ENCODE measurements at regions not wholly inside any gene's neighbourhood (a gene's known extent, or its start where the extent isn't known, plus 50 kb on each side); places are given as distances from the start of the nearest gene placed in this dataset.

DNA sequence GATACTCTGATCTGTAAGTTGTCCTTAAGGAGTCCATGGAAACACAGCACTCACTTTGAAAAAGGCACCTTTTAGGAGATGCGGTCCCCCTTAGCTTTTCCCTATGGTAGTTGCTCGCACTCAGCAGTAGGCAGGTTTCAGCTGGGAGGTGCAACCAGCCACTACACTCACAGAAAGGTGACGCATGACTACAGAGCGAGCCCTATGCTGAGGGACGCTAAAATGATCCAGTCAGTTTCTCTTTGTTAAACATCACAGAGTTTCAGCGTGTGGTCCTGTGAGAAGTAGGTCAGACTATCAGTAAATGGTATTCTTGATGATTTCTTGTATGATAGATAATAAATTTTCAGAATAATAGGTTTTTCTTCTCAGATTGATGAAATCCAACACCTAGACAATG is 362.7 kb upstream of the MIR17HG start:
- no peak for TF ChIP-seq SP1 (CRISPR knock-in tag; IDR thresholded peaks at IDR 0.05)
- TF ChIP-seq MTA2 (IDR thresholded peaks at IDR 0.05; ENCODE audit: low read depth): no peak
- no peak for TF ChIP-seq MAFK (IDR thresholded peaks at IDR 0.05; ENCODE audit: low read length)
- TF ChIP-seq, protein P1, sequence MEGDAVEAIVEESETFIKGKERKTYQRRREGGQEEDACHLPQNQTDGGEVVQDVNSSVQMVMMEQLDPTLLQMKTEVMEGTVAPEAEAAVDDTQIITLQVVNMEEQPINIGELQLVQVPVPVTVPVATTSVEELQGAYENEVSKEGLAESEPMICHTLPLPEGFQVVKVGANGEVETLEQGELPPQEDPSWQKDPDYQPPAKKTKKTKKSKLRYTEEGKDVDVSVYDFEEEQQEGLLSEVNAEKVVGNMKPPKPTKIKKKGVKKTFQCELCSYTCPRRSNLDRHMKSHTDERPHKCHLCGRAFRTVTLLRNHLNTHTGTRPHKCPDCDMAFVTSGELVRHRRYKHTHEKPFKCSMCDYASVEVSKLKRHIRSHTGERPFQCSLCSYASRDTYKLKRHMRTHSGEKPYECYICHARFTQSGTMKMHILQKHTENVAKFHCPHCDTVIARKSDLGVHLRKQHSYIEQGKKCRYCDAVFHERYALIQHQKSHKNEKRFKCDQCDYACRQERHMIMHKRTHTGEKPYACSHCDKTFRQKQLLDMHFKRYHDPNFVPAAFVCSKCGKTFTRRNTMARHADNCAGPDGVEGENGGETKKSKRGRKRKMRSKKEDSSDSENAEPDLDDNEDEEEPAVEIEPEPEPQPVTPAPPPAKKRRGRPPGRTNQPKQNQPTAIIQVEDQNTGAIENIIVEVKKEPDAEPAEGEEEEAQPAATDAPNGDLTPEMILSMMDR (IDR thresholded peaks at IDR 0.05 in 2 of 3, conservative IDR thresholded peaks at IDR 0.05 in 1 of 3; ENCODE audit: insufficient read depth in 2 of 3, low read depth in 1 of 3, low read length in 3 of 3): no peak
- TF ChIP-seq SMAD1 (IDR thresholded peaks at IDR 0.05; ENCODE audit: low read depth, low read length, partially characterized antibody): no peak
- no peak for TF ChIP-seq HDGF (IDR thresholded peaks at IDR 0.05)
- TF ChIP-seq, protein P2, sequence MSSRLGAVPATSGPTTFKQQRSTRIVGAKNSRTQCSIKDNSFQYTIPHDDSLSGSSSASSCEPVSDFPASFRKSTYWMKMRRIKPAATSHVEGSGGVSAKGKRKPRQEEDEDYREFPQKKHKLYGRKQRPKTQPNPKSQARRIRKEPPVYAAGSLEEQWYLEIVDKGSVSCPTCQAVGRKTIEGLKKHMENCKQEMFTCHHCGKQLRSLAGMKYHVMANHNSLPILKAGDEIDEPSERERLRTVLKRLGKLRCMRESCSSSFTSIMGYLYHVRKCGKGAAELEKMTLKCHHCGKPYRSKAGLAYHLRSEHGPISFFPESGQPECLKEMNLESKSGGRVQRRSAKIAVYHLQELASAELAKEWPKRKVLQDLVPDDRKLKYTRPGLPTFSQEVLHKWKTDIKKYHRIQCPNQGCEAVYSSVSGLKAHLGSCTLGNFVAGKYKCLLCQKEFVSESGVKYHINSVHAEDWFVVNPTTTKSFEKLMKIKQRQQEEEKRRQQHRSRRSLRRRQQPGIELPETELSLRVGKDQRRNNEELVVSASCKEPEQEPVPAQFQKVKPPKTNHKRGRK (tag; IDR thresholded peaks at IDR 0.05): no peak
- TF ChIP-seq, protein P3, sequence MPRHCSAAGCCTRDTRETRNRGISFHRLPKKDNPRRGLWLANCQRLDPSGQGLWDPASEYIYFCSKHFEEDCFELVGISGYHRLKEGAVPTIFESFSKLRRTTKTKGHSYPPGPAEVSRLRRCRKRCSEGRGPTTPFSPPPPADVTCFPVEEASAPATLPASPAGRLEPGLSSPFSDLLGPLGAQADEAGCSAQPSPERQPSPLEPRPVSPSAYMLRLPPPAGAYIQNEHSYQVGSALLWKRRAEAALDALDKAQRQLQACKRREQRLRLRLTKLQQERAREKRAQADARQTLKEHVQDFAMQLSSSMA (CRISPR knock-in tag; IDR thresholded peaks at IDR 0.05): no peak
- TF ChIP-seq CHD1 (IDR thresholded peaks at IDR 0.05; ENCODE audit: low read length): no peak
- TF ChIP-seq, protein P4, sequence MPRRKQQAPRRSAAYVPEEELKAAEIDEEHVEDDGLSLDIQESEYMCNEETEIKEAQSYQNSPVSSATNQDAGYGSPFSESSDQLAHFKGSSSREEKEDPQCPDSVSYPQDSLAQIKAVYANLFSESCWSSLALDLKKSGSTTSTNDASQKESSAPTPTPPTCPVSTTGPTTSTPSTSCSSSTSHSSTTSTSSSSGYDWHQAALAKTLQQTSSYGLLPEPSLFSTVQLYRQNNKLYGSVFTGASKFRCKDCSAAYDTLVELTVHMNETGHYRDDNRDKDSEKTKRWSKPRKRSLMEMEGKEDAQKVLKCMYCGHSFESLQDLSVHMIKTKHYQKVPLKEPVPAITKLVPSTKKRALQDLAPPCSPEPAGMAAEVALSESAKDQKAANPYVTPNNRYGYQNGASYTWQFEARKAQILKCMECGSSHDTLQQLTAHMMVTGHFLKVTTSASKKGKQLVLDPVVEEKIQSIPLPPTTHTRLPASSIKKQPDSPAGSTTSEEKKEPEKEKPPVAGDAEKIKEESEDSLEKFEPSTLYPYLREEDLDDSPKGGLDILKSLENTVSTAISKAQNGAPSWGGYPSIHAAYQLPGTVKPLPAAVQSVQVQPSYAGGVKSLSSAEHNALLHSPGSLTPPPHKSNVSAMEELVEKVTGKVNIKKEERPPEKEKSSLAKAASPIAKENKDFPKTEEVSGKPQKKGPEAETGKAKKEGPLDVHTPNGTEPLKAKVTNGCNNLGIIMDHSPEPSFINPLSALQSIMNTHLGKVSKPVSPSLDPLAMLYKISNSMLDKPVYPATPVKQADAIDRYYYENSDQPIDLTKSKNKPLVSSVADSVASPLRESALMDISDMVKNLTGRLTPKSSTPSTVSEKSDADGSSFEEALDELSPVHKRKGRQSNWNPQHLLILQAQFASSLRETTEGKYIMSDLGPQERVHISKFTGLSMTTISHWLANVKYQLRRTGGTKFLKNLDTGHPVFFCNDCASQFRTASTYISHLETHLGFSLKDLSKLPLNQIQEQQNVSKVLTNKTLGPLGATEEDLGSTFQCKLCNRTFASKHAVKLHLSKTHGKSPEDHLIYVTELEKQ (CRISPR knock-in tag; IDR thresholded peaks at IDR 0.05): no peak
- no peak for TF ChIP-seq NCOA2 (IDR thresholded peaks at IDR 0.05; ENCODE audit: partially characterized antibody in 2 of 2)
- TF ChIP-seq HNRNPLL (IDR thresholded peaks at IDR 0.05; ENCODE audit: low read depth, low read length, poor library complexity, severe bottlenecking): no peak
- TF ChIP-seq SIN3A (IDR thresholded peaks at IDR 0.05; ENCODE audit: borderline replicate concordance in 2 of 2, control insufficient read depth in 1 of 2, low read depth in 2 of 2, low read length in 2 of 2): no peak

All from K562 (cell line).